Naive thymus-derived CD4-positive, alpha-beta T cell (primary cell): ENCODE measurements at regions not wholly inside any gene's neighbourhood (a gene's known extent, or its start where the extent isn't known, plus 50 kb on each side); places are given as distances from the start of the nearest gene placed in this dataset.

Experiments used
- ATAC-seq: fragments of 150-1000 bp; cut with Tn5 transposase; 2 replicates; pipeline ENCODE4 v1.10.0; 2021; ENCODE audit warnings: mild to moderate bottlenecking, moderate library complexity
- CTCF ChIA-PET: fragments of 350-600 bp; sonication (Branson Sonifier 250); formaldehyde crosslinking; loops from one replicate; lab custom pipeline; 2021; ENCODE audit warnings: antibody characterized with exemption; lab: Charles Lee
- POLR2A ChIA-PET: fragments of 350-600 bp; sonication (Branson Sonifier 250); formaldehyde crosslinking; loops from one replicate; lab custom pipeline; 2021; ENCODE audit warnings: antibody characterized with exemption, inconsistent platforms; lab: Charles Lee
- DNase-seq, 9 donors: peaks; one replicate each; pipeline versions ENCODE4 v3.0.0 to v3.0.0-alpha.2; 2020 to 2022; ENCODE audit warnings: mixed read lengths in 1 of 9
- H3K27ac ChIP-seq: one replicate; pipeline ENCODE4 v1.7.0; 2013; ENCODE audit warnings: mild to moderate bottlenecking, low read depth, low read length, moderate library complexity
- H3K27me3 ChIP-seq, 2 donors: one replicate each; pipeline ENCODE4 v1.7.0; 2013; ENCODE audit warnings: low read length in 2 of 2, mild to moderate bottlenecking in 2 of 2, moderate library complexity in 2 of 2; ENCODE audit not compliant: control insufficient read depth in 2 of 2, insufficient read depth in 2 of 2
- H3K36me3 ChIP-seq, 3 experiments: 1 replicate in 2 of 3; 2 replicates in 1 of 3; pipeline ENCODE4 v1.7.0; 2013; ENCODE audit warnings: low read length in 3 of 3, mild to moderate bottlenecking in 3 of 3, moderate library complexity in 1 of 3; ENCODE audit not compliant: insufficient read depth in 3 of 3, control insufficient read depth in 2 of 3
- H3K4me1 ChIP-seq, 2 donors: one replicate each; pipeline ENCODE4 v1.7.0; 2013; ENCODE audit warnings: low read length in 2 of 2, mild to moderate bottlenecking in 2 of 2, moderate library complexity in 1 of 2; ENCODE audit not compliant: control insufficient read depth in 2 of 2, insufficient read depth in 2 of 2
- H3K4me3 ChIP-seq: 2 replicates; pipeline ENCODE4 v1.7.0; 2013; ENCODE audit warnings: mild to moderate bottlenecking, low read length
- H3K9me3 ChIP-seq, 3 experiments: 1 replicate in 2 of 3; 2 replicates in 1 of 3; pipeline ENCODE4 v1.7.0; 2013; ENCODE audit warnings: low read length in 3 of 3; ENCODE audit not compliant: control insufficient read depth in 2 of 3
- H3K27ac Mint-ChIP-seq, 9 donors: one replicate each; pipeline ENCODE4 v1.8.0; 2020 to 2022; ENCODE audit warnings: mixed read lengths in 9 of 9, mild to moderate bottlenecking in 8 of 9, moderate library complexity in 5 of 9, inconsistent platforms in 2 of 9
- H3K27me3 Mint-ChIP-seq, 5 donors: one replicate each; pipeline ENCODE4 v1.8.0; 2021 to 2022; ENCODE audit warnings: mixed read lengths in 5 of 5, mild to moderate bottlenecking in 1 of 5
- H3K36me3 Mint-ChIP-seq, 5 donors: one replicate each; pipeline ENCODE4 v1.8.0; 2020 to 2022; ENCODE audit warnings: mixed read lengths in 5 of 5, mild to moderate bottlenecking in 3 of 5, inconsistent platforms in 1 of 5
- H3K4me1 Mint-ChIP-seq, 7 donors: one replicate each; pipeline ENCODE4 v1.8.0; 2020 to 2022; ENCODE audit warnings: mixed read lengths in 7 of 7, mild to moderate bottlenecking in 3 of 7, inconsistent platforms in 1 of 7
- H3K4me3 Mint-ChIP-seq, 10 donors: one replicate each; pipeline ENCODE4 v1.8.0; 2020 to 2022; ENCODE audit warnings: mild to moderate bottlenecking in 10 of 10, mixed read lengths in 10 of 10, moderate library complexity in 6 of 10, inconsistent platforms in 2 of 10
- H3K9me3 Mint-ChIP-seq, 11 donors: one replicate each; pipeline ENCODE4 v1.8.0; 2020 to 2022; ENCODE audit warnings: mixed read lengths in 11 of 11, mild to moderate bottlenecking in 4 of 11, inconsistent platforms in 1 of 11, moderate library complexity in 1 of 11
- intact Hi-C, 2 donors: fragments of 100-400 bp; cut with micrococcal nuclease; formaldehyde crosslinking; loops; one replicate each; pipeline ENCODE4 v1.15.1; 2023

DNA sequence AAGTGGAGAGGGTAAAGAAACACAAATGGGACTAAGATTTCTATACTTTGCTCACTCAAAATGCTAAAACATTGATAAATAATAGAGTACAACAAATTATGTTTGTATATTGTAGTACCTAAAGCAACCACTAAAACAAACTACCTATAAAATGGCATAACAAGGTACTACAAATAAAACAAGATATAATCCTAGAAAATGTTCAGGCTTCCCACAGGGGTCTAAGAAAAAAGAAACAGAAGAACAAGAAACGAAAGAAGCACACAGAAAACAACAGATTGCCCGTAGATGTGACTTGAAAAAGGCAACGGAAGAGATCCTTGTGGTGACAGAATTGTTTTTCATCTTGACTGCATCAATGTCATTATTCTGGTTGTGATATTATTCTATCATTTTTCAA is 63.3 kb upstream of the ADGRL4 start:
- ChIA-PET CTCF (no interaction called here), POLR2A (no interaction called here)
- no peak for ATAC-seq
- no peak overlapping the region for H3K27ac Mint-ChIP-seq
- no peak overlapping the region for H3K4me3 Mint-ChIP-seq
- H3K27me3 Mint-ChIP-seq = no peaks in the 10 kb centered on the region
- DNase-seq = no peak
- H3K9me3 Mint-ChIP-seq = peaks cover 0 to 24% (median 2%) of the 10 kb centered on the region in 11 donors
- no peak overlapping the region for H3K27ac ChIP-seq
- H3K4me3 ChIP-seq = no peak overlapping the region
- intact Hi-C loops = no loop called here
- no peaks in the 10 kb centered on the region for H3K36me3 Mint-ChIP-seq
- no peaks in the 10 kb centered on the region for H3K4me1 Mint-ChIP-seq
- no peaks in the 10 kb centered on the region for H3K36me3 ChIP-seq
- H3K9me3 ChIP-seq = no peaks in the 10 kb centered on the region
- no peaks in the 10 kb centered on the region for H3K27me3 ChIP-seq
- H3K4me1 ChIP-seq = no peaks in the 10 kb centered on the region

DNA sequence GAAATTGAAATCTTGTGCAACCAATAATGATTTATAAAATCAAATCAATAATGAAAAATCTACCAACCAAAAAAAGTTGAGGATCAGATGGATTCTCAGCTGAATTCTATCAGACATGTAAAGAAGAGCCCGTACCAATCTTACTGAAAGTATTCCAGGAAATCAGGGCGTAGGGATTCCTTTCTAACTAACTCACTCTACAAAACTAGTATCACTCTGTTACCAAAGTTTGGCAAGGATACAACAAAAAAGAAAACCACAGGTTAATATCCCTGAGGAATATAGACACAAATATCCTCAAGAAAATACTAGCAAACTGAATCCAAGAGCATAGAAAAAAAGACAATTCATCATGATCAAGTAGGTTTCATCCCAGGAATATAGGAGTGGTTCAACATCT is 52.8 kb upstream of the ADGRL4 start:
- no peak for ATAC-seq

More for the DNA sequence above, 52.8 kb upstream of the ADGRL4 start:
- Histone ChIP-seq H3K4me1 (no peaks in the 10 kb centered on the region), H3K27ac (no peak overlapping the region), H3K4me3 (no peak overlapping the region), H3K36me3 (no peaks in the 10 kb centered on the region), H3K27me3 (no peaks in the 10 kb centered on the region), H3K9me3 (no peaks in the 10 kb centered on the region)
- ChIA-PET CTCF (no interaction called here), POLR2A (no interaction called here)
- intact Hi-C loops = no loop called here
- peaks cover 0 to 29% (median 8%) of the 10 kb centered on the region in 11 donors for H3K9me3 Mint-ChIP-seq
- H3K4me1 Mint-ChIP-seq = no peaks in the 10 kb centered on the region
- DNase-seq = no peak
- H3K4me3 Mint-ChIP-seq = no peak overlapping the region
- no peak overlapping the region for H3K27ac Mint-ChIP-seq
- H3K36me3 Mint-ChIP-seq = peaks cover 0 to 4% (median 0%) of the 10 kb centered on the region in 5 donors
- H3K27me3 Mint-ChIP-seq = no peaks in the 10 kb centered on the region
